Ishikawa (cell line): ENCODE measurements at regions not wholly inside any gene's neighbourhood (a gene's known extent, or its start where the extent isn't known, plus 50 kb on each side); places are given as distances from the start of the nearest gene placed in this dataset.

Experiments used
- CEBPB ChIP-seq: IDR thresholded peaks from 2 replicates; pipeline ENCODE4 v1.6.1; 2012
- CREB1 ChIP-seq: IDR thresholded peaks from 2 replicates; pipeline ENCODE4 v1.6.1; 2012; ENCODE audit warnings: low read depth
- RAD21 ChIP-seq: IDR thresholded peaks from 2 replicates; pipeline ENCODE4 v1.6.1; 2012; ENCODE audit warnings: low read depth
- TCF12 ChIP-seq: IDR thresholded peaks from 2 replicates; pipeline ENCODE4 v1.6.1; 2012; ENCODE audit warnings: low read depth
- TEAD4 ChIP-seq: IDR thresholded peaks from 2 replicates; pipeline ENCODE4 v1.6.1; 2012
- YY1 ChIP-seq: IDR thresholded peaks from 2 replicates; pipeline ENCODE4 v1.6.1; 2012; ENCODE audit warnings: low read depth
- TF ChIP-seq, protein P1 (sequence below): IDR thresholded peaks from 2 replicates; pipeline ENCODE4 v1.6.1; 2012
- TF ChIP-seq, protein P2 (sequence below): IDR thresholded peaks from 2 replicates; pipeline ENCODE4 v1.6.1; 2012

DNA sequence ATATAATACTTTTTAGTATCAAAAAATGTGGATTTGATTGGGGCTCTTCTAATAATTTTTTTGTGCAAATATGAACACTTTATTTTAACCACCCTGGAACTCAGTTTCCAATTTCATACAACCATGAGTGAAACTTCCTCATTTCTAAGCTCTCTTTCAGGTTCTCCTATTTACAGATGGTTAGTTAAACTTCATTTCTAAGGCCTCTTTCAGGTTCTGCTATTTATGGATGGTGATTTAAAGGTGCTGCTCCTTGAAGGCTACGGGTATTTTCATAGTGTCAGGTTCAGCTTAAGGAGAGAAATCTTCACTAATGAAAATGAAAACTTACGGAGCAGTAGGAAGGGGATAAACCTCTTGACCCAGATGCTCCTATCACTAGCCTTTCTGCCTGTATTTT lies 568.3 kb downstream of the KIF20B start:
- TF ChIP-seq CEBPB, result no peak
- TF ChIP-seq RAD21, result no peak
- TF ChIP-seq CREB1, result no peak
- TF ChIP-seq, protein P1, sequence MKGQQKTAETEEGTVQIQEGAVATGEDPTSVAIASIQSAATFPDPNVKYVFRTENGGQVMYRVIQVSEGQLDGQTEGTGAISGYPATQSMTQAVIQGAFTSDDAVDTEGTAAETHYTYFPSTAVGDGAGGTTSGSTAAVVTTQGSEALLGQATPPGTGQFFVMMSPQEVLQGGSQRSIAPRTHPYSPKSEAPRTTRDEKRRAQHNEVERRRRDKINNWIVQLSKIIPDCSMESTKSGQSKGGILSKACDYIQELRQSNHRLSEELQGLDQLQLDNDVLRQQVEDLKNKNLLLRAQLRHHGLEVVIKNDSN, result no peak
- TF ChIP-seq, protein P2, sequence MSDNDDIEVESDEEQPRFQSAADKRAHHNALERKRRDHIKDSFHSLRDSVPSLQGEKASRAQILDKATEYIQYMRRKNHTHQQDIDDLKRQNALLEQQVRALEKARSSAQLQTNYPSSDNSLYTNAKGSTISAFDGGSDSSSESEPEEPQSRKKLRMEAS, result no peak
- TF ChIP-seq YY1, result no peak
- TF ChIP-seq TEAD4, result no peak
- no peak for TF ChIP-seq TCF12
